Neural cell (in vitro differentiated cells): ENCODE measurements at regions not wholly inside any gene's neighbourhood (a gene's known extent, or its start where the extent isn't known, plus 50 kb on each side); places are given as distances from the start of the nearest gene placed in this dataset.

ENCODE experiments used
- H2AFZ ChIP-seq: fragments of 200-600, 300-800 bp; sonication (generic), shearing (Covaris generic); 2 replicates; pipeline ENCODE4 v1.6.0; 2014; ENCODE audit warnings: low read depth, mild to moderate bottlenecking, antibody characterized with exemption, low read length, moderate library complexity
- H3F3A ChIP-seq: fragments of 200-600 bp; shearing (Covaris generic); 2 replicates; pipeline ENCODE4 v1.6.1; 2016; ENCODE audit warnings: mild to moderate bottlenecking, moderate library complexity, mixed read lengths, antibody characterized with exemption, low read length; ENCODE audit not compliant: insufficient read depth, poor library complexity, severe bottlenecking
- H3K27ac ChIP-seq: fragments of 200-600, 300-800 bp; sonication (generic), shearing (Covaris generic); 2 replicates; pipeline ENCODE4 v1.5.1; 2014; ENCODE audit warnings: mild to moderate bottlenecking, low read length, moderate library complexity
- H3K27me3 ChIP-seq: fragments of 300-800, 200-600 bp; sonication (generic), shearing (Covaris generic); 2 replicates; pipeline ENCODE4 v1.6.0; 2014; ENCODE audit warnings: mild to moderate bottlenecking, low read depth, low read length, moderate library complexity; ENCODE audit not compliant: insufficient read depth
- H3K36me3 ChIP-seq: fragments of 300-800, 200-600 bp; sonication (generic), shearing (Covaris generic); 2 replicates; pipeline ENCODE4 v1.5.1; 2014; ENCODE audit warnings: mild to moderate bottlenecking, antibody characterized with exemption, low read length, moderate library complexity; ENCODE audit not compliant: insufficient read depth
- H3K4me2 ChIP-seq: fragments of 300-800, 200-600 bp; sonication (generic), shearing (Covaris generic); 2 replicates; pipeline ENCODE4 v1.6.0; 2014; ENCODE audit warnings: mild to moderate bottlenecking, low read length
- H3K4me3 ChIP-seq: fragments of 300-800, 200-600 bp; sonication (generic), shearing (Covaris generic); 2 replicates; pipeline ENCODE4 v1.5.1; 2014; ENCODE audit warnings: mild to moderate bottlenecking, low read length, moderate library complexity
- H3K79me2 ChIP-seq: fragments of 200-600 bp; shearing (Covaris generic); replicated peaks from 2 replicates; pipeline ENCODE4 v1.6.0; 2014; ENCODE audit warnings: mild to moderate bottlenecking, low read length, moderate library complexity; ENCODE audit not compliant: insufficient read depth
- H3K9ac ChIP-seq: fragments of 300-800, 200-600 bp; sonication (generic), shearing (Covaris generic); 2 replicates; pipeline ENCODE4 v1.6.1; 2016; ENCODE audit warnings: mild to moderate bottlenecking, low read length, mixed read lengths
- H3K9me2 ChIP-seq: fragments of 200-600 bp; shearing (Covaris generic); 2 replicates; pipeline ENCODE4 v1.6.1; 2016; ENCODE audit warnings: mild to moderate bottlenecking, low read length, mixed read lengths; ENCODE audit not compliant: insufficient read depth
- H3K9me3 ChIP-seq: fragments of 200-600, 300-800 bp; sonication (generic), shearing (Covaris generic); 2 replicates; pipeline ENCODE4 v1.6.1; 2016; ENCODE audit warnings: mild to moderate bottlenecking, mixed run types, low read length, moderate library complexity, mixed read lengths
- H4K20me1 ChIP-seq: fragments of 200-600 bp; shearing (Covaris generic); 2 replicates; pipeline ENCODE4 v1.6.1; 2016; ENCODE audit warnings: mild to moderate bottlenecking, mixed run types; ENCODE audit not compliant: insufficient read depth
- EP300 ChIP-seq: fragments of 450-650 bp; conservative IDR thresholded peaks from 2 replicates; pipeline ENCODE4 v1.6.1; 2014; ENCODE audit warnings: antibody characterized with exemption, mild to moderate bottlenecking, moderate library complexity; ENCODE audit not compliant: poor library complexity, severe bottlenecking
- EZH2 ChIP-seq: fragments of 200-600, 300-800 bp; shearing (Covaris generic), sonication (generic); IDR thresholded peaks from 2 replicates; pipeline ENCODE4 v1.6.1; 2014; ENCODE audit warnings: antibody characterized with exemption, low read length, borderline replicate concordance, mild to moderate bottlenecking; ENCODE audit not compliant: insufficient read depth, poor library complexity, severe bottlenecking
- MXI1 ChIP-seq: fragments of 450-650 bp; conservative IDR thresholded peaks from 2 replicates; pipeline ENCODE4 v1.6.1; 2014; ENCODE audit warnings: antibody characterized with exemption, mild to moderate bottlenecking; ENCODE audit not compliant: poor library complexity, severe bottlenecking
- POLR2AphosphoS5 ChIP-seq: IDR thresholded peaks from 2 replicates; pipeline ENCODE4 v1.6.1; 2012
- RAD21 ChIP-seq: fragments of 450-650 bp; conservative IDR thresholded peaks from 2 replicates; pipeline ENCODE4 v1.6.1; 2014; ENCODE audit warnings: antibody characterized with exemption, mild to moderate bottlenecking, moderate library complexity
- REST ChIP-seq: IDR thresholded peaks from 2 replicates; pipeline ENCODE4 v1.6.1; 2012; ENCODE audit warnings: borderline replicate concordance
- SMC3 ChIP-seq: fragments of 450-650 bp; conservative IDR thresholded peaks from 2 replicates; pipeline ENCODE4 v1.6.1; 2014; ENCODE audit warnings: antibody characterized with exemption, mild to moderate bottlenecking, moderate library complexity; ENCODE audit not compliant: poor library complexity
- TAF1 ChIP-seq: IDR thresholded peaks from 2 replicates; pipeline ENCODE4 v1.6.1; 2012; ENCODE audit warnings: low read depth
- TF ChIP-seq, protein P1 (sequence below): fragments of 450-650 bp; IDR thresholded peaks from 2 replicates; pipeline ENCODE4 v1.5.1; 2014; ENCODE audit warnings: antibody characterized with exemption, mild to moderate bottlenecking, moderate library complexity; ENCODE audit not compliant: poor library complexity, severe bottlenecking

- TF ChIP-seq TAF1 (no peak), RAD21 (no peak), MXI1 (no peak), EZH2 (no peak), POLR2AphosphoS5 (no peak), SMC3 (no peak), EP300 (no peak), REST (no peak)
- TF ChIP-seq, protein P1, sequence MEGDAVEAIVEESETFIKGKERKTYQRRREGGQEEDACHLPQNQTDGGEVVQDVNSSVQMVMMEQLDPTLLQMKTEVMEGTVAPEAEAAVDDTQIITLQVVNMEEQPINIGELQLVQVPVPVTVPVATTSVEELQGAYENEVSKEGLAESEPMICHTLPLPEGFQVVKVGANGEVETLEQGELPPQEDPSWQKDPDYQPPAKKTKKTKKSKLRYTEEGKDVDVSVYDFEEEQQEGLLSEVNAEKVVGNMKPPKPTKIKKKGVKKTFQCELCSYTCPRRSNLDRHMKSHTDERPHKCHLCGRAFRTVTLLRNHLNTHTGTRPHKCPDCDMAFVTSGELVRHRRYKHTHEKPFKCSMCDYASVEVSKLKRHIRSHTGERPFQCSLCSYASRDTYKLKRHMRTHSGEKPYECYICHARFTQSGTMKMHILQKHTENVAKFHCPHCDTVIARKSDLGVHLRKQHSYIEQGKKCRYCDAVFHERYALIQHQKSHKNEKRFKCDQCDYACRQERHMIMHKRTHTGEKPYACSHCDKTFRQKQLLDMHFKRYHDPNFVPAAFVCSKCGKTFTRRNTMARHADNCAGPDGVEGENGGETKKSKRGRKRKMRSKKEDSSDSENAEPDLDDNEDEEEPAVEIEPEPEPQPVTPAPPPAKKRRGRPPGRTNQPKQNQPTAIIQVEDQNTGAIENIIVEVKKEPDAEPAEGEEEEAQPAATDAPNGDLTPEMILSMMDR: no peak
Measured at GRCh38 chr15:98398886-98399285, 249.5 kb upstream of the IGF1R start.

DNA sequence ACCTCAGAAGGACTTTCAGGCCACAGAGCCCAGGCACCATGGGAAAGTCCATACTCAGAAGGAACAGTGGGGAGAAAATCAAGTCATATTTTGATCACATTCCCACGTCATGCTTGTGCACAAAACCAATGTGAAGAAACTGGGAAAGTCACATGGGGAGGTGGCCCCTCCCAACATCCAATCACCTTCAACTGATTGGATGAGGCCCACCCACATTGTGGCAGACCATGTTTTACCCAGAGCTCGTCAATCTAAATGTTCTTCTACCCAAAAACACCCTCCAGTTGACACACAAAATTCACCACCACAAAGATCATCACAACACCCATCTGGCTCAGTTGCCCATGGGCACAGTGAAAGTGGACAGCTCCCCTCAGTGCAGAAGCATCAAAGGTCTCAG is 248.2 kb upstream of the IGF1R start:
- Histone ChIP-seq H3K36me3 (no peaks in the 10 kb centered on the region), H3F3A (no peaks in the 10 kb centered on the region), H3K79me2 (no peaks in the 10 kb centered on the region), H3K4me2 (no peak overlapping the region), H3K4me3 (no peak overlapping the region), H3K27ac (no peak overlapping the region), H3K9me3 (no peaks in the 10 kb centered on the region), H2AFZ (no peak overlapping the region), H4K20me1 (no peaks in the 10 kb centered on the region), H3K9ac (no peak overlapping the region), H3K9me2 (no peaks in the 10 kb centered on the region), H3K27me3 (no peaks in the 10 kb centered on the region)
- TF ChIP-seq EZH2 (no peak), EP300 (no peak), TAF1 (no peak), POLR2AphosphoS5 (no peak), MXI1 (no peak), SMC3 (no peak), REST (no peak), RAD21 (no peak)
- TF ChIP-seq, protein P1: no peak

More at GRCh38 chr15:98398886-98399285, 249.5 kb upstream of the IGF1R start:
- Histone ChIP-seq H3K79me2 (no peaks in the 10 kb centered on the region), H3K9me3 (no peaks in the 10 kb centered on the region), H3K27ac (no peak overlapping the region), H3F3A (no peaks in the 10 kb centered on the region), H3K4me3 (no peak overlapping the region), H3K9ac (no peak overlapping the region), H2AFZ (no peak overlapping the region), H3K36me3 (no peaks in the 10 kb centered on the region), H3K9me2 (no peaks in the 10 kb centered on the region), H3K27me3 (no peaks in the 10 kb centered on the region), H3K4me2 (no peak overlapping the region), H4K20me1 (no peaks in the 10 kb centered on the region)
